Liver (tissue), 7 donors: ENCODE measurements at regions not wholly inside any gene's neighbourhood (a gene's known extent, or its start where the extent isn't known, plus 50 kb on each side); places are given as distances from the start of the nearest gene placed in this dataset.
"Not testable (repeated sequence)": the region's sequence is repeated elsewhere in the genome, so short reads cannot be mapped to it uniquely, and the experiment has no call there.

Experiments used
- DNase-seq: peaks from one replicate; pipeline ENCODE4 v3.0.0-alpha.2; 2017; ENCODE audit warnings: low spot score
- H3K27ac ChIP-seq, 2 donors: one replicate each; pipeline ENCODE4 v1.7.0; 2013; ENCODE audit warnings: inconsistent platforms in 2 of 2, low read length in 2 of 2, control low read depth in 1 of 2, low read depth in 1 of 2, mild to moderate bottlenecking in 1 of 2
- H3K27me3 ChIP-seq, 4 donors: one replicate each; pipeline versions ENCODE4 v1.6.1 to v1.7.0; 2013; ENCODE audit warnings: low read length in 3 of 4, inconsistent platforms in 1 of 4, mild to moderate bottlenecking in 1 of 4, moderate library complexity in 1 of 4; ENCODE audit not compliant: control insufficient read depth in 4 of 4, insufficient read depth in 4 of 4
- H3K36me3 ChIP-seq, 4 donors: one replicate each; pipeline versions ENCODE4 v1.6.1 to v1.7.0; 2013; ENCODE audit warnings: low read length in 3 of 4, mild to moderate bottlenecking in 3 of 4, low read depth in 1 of 4, moderate library complexity in 1 of 4; ENCODE audit not compliant: control insufficient read depth in 4 of 4, insufficient read depth in 3 of 4
- H3K4me1 ChIP-seq, 4 donors: one replicate each; pipeline versions ENCODE4 v1.6.1 to v1.7.0; 2013; ENCODE audit warnings: low read length in 3 of 4, mild to moderate bottlenecking in 3 of 4, moderate library complexity in 1 of 4; ENCODE audit not compliant: control insufficient read depth in 4 of 4, insufficient read depth in 4 of 4
- H3K4me3 ChIP-seq, 3 donors: one replicate each; pipeline versions ENCODE4 v1.6.1 to v1.7.0; 2013; ENCODE audit warnings: low read length in 3 of 3, control low read depth in 1 of 3, low read depth in 1 of 3, mild to moderate bottlenecking in 1 of 3
- H3K9ac ChIP-seq, 2 donors: one replicate each; pipeline ENCODE4 v1.7.0; 2013; ENCODE audit warnings: low read length in 2 of 2, mild to moderate bottlenecking in 2 of 2, moderate library complexity in 2 of 2, control low read depth in 1 of 2, low read depth in 1 of 2
- H3K9me3 ChIP-seq, 4 donors: one replicate each; pipeline versions ENCODE4 v1.6.1 to v1.7.0; 2013; ENCODE audit warnings: low read length in 3 of 4; ENCODE audit not compliant: control insufficient read depth in 4 of 4
- ATF3 ChIP-seq: IDR thresholded peaks from 2 replicates; pipeline ENCODE4 v1.6.1; 2016; ENCODE audit warnings: antibody characterized with exemption
- MAX ChIP-seq: IDR thresholded peaks from 2 replicates; pipeline ENCODE4 v1.6.1; 2016; ENCODE audit warnings: antibody characterized with exemption
- NR2F2 ChIP-seq: IDR thresholded peaks from 2 replicates; pipeline ENCODE4 v1.6.1; 2016; ENCODE audit warnings: antibody characterized with exemption
- RXRA ChIP-seq, 2 donors: IDR thresholded peaks; 2 replicates each; pipeline ENCODE4 v1.6.1; 2017 to 2018; ENCODE audit warnings: antibody characterized with exemption in 2 of 2, mild to moderate bottlenecking in 1 of 2
- SP1 ChIP-seq: IDR thresholded peaks from 2 replicates; pipeline ENCODE4 v1.6.1; 2018; ENCODE audit warnings: antibody characterized with exemption, mild to moderate bottlenecking
- TAF1 ChIP-seq: conservative IDR thresholded peaks from 2 replicates; pipeline ENCODE4 v1.6.1; 2016; ENCODE audit warnings: antibody characterized with exemption, mild to moderate bottlenecking
- WGBS: extraction: QIAGEN DNeasy Blood & Tissue Kit; methylation state at CpG from one replicate; pipeline ENCODE4 v1.1.7; 2013; 5-methylcytosine and 5-hydroxymethylcytosine counted together
- donor health status: healthy.
- donor health status: healthy.
- donor health status: healthy.
- donor health status: healthy.

GRCh38 chr12:131224226-131225065 is 270.7 kb downstream of the ADGRD1 start:
- DNase-seq, H3K27ac ChIP-seq, H3K27me3 ChIP-seq, H3K9me3 ChIP-seq, H3K9ac ChIP-seq, H3K36me3 ChIP-seq, H3K4me1 ChIP-seq, H3K4me3 ChIP-seq: not testable (repeated sequence)
- 62% methylated on average over 11 of the region's 17 CpGs for WGBS

- not testable (repeated sequence) for H3K4me3 ChIP-seq, H3K9ac ChIP-seq, H3K4me1 ChIP-seq, DNase-seq, H3K9me3 ChIP-seq, H3K27me3 ChIP-seq, H3K27ac ChIP-seq, H3K36me3 ChIP-seq
- 82% methylated on average over 5 of the region's 12 CpGs for WGBS
Measured at GRCh38 chr12:131225066-131225380, 271.3 kb downstream of the ADGRD1 start.

- TF ChIP-seq ATF3 (no peak), TAF1 (no peak), NR2F2 (no peak), SP1 (no peak), RXRA (IDR thresholded peaks at IDR 0.05) (no peak), MAX (no peak)
- Histone ChIP-seq H3K9ac (no peak overlapping the region), H3K9me3 (no peaks in the 10 kb centered on the region), H3K4me1 (no peaks in the 10 kb centered on the region), H3K36me3 (no peaks in the 10 kb centered on the region), H3K4me3 (no peak overlapping the region), H3K27ac (no peak overlapping the region), H3K27me3 (no peaks in the 10 kb centered on the region)
- 77% methylated on average over 10 of the region's 12 CpGs for WGBS
- no peak for DNase-seq
Measured at GRCh38 chr12:131226345-131227265, 272.9 kb downstream of the ADGRD1 start.

GRCh38 chr12:131227641-131228040 is 273.9 kb downstream of the ADGRD1 start:
- not testable (repeated sequence) for DNase-seq, H3K4me3 ChIP-seq, H3K27me3 ChIP-seq, H3K9me3 ChIP-seq, H3K27ac ChIP-seq, H3K36me3 ChIP-seq, H3K9ac ChIP-seq, H3K4me1 ChIP-seq
- 98% methylated on average over 17 of the region's 22 CpGs for WGBS

- H3K4me3 ChIP-seq, H3K27ac ChIP-seq, H3K36me3 ChIP-seq, H3K4me1 ChIP-seq, DNase-seq, H3K9me3 ChIP-seq, H3K27me3 ChIP-seq, H3K9ac ChIP-seq: not testable (repeated sequence)
- WGBS, result 86% methylated on average over 3 of the region's 7 CpGs
Measured at GRCh38 chr12:131229079-131229425, 275.3 kb downstream of the ADGRD1 start.
